K562 (cell line): ENCODE measurements at regions not wholly inside any gene's neighbourhood (a gene's known extent, or its start where the extent isn't known, plus 50 kb on each side); places are given as distances from the start of the nearest gene placed in this dataset.

Experiments used
- ATAC-seq: fragments of 200-7000 bp; cut with Tn5 transposase; 3 replicates; pipeline ENCODE4 v1.9.1; 2020; ENCODE audit warnings: moderate library complexity
- BruUV-seq: library from RNA; stranded (reverse); fragments of 400-500 nt; replicated peaks from 2 replicates; lab custom pipeline; 2021; lab: Mats Ljungman, UMichigan
- CTCF ChIA-PET: fragments of 300-600 bp; formaldehyde crosslinking; extraction: SDS; loops from one replicate; lab custom pipeline; 2021; ENCODE audit warnings: low intra/inter-chr PET ratio; lab: Yijun Ruan, JAX
- POLR2A ChIA-PET: fragments of 300-600, 350-650 bp; sonication (Branson Sonifier 250); formaldehyde crosslinking; extraction: SDS; loops from one replicate; lab custom pipeline; 2021; ENCODE audit warnings: antibody characterized with exemption, inconsistent platforms; lab: Yijun Ruan, JAX
- DNase-seq, 4 experiments: peaks; one replicate each; pipeline versions ENCODE4 v3.0.0 to v3.0.0-alpha.2; 2011 to 2018; ENCODE audit warnings: low spot score in 3 of 4, mixed read lengths in 3 of 4; ENCODE audit errors: extremely low read depth in 1 of 4
- FAIRE-seq: peaks from 2 replicates; lab custom pipeline; 2011; peaks lifted over from hg19 to GRCh38; lab: Jason Lieb, UNC
- H2AFZ ChIP-seq: 2 replicates; pipeline ENCODE4 v1.6.0; 2011; ENCODE audit warnings: low read depth, low read length, control low read depth, inconsistent platforms
- H3K27ac ChIP-seq: fragments of 200-600 bp; 3 replicates; pipeline ENCODE4 v1.8.0; 2011; ENCODE audit warnings: low read depth, mild to moderate bottlenecking, control low read depth, inconsistent platforms, low read length, moderate library complexity, mixed read lengths; ENCODE audit errors: extremely low read depth
- H3K27me3 ChIP-seq, 2 experiments: fragments of 300-600 bp in 1 of 2; 2 replicates in 1 of 2; 3 replicates in 1 of 2; pipeline versions ENCODE4 v1.6.0 to v1.8.0; 2011; ENCODE audit warnings: inconsistent platforms in 2 of 2, low read length in 2 of 2, mild to moderate bottlenecking in 1 of 2, mixed read lengths in 1 of 2, moderate library complexity in 1 of 2; ENCODE audit not compliant: control insufficient read depth in 2 of 2, insufficient read depth in 2 of 2
- H3K36me3 ChIP-seq: fragments of 300-600 bp; 3 replicates; pipeline ENCODE4 v1.8.0; 2011; ENCODE audit warnings: mild to moderate bottlenecking, low read length, inconsistent platforms; ENCODE audit not compliant: control insufficient read depth, insufficient read depth
- H3K4me1 ChIP-seq, 2 experiments: fragments of 200-600 bp in 1 of 2; replicated peaks in 1 of 2; 2 replicates in 1 of 2; 3 replicates in 1 of 2; pipeline versions ENCODE4 v1.5.1 to v1.8.0; 2011; ENCODE audit warnings: inconsistent platforms in 2 of 2, low read length in 2 of 2, mild to moderate bottlenecking in 1 of 2, mixed read lengths in 1 of 2, moderate library complexity in 1 of 2; ENCODE audit not compliant: control insufficient read depth in 2 of 2, insufficient read depth in 2 of 2
- H3K4me2 ChIP-seq: 2 replicates; pipeline ENCODE4 v1.6.1; 2011; ENCODE audit warnings: low read length, control low read depth, inconsistent platforms, mixed read lengths; ENCODE audit not compliant: insufficient read depth
- H3K4me3 ChIP-seq: fragments of 200-600 bp; sonication (generic), shearing (Covaris generic); 2 replicates; pipeline ENCODE4 v1.5.1; 2016; ENCODE audit warnings: control low read depth, inconsistent platforms
- H3K79me2 ChIP-seq: fragments of 200-600 bp; 3 replicates; pipeline ENCODE4 v1.8.0; 2011; ENCODE audit warnings: low read length, inconsistent platforms; ENCODE audit not compliant: control insufficient read depth, insufficient read depth
- H3K9ac ChIP-seq, 2 experiments: 2 replicates each; pipeline versions ENCODE4 v1.6.0 to v1.6.1; 2011; ENCODE audit warnings: low read depth in 2 of 2, low read length in 2 of 2, control low read depth in 1 of 2, inconsistent platforms in 1 of 2, mild to moderate bottlenecking in 1 of 2, mixed read lengths in 1 of 2; ENCODE audit not compliant: insufficient read depth in 1 of 2
- H3K9me1 ChIP-seq: one replicate; pipeline ENCODE4 v1.6.0; 2011; ENCODE audit warnings: inconsistent platforms, mild to moderate bottlenecking, low read length, moderate library complexity; ENCODE audit not compliant: control insufficient read depth, insufficient read depth
- H3K9me3 ChIP-seq: replicated peaks from 2 replicates; pipeline ENCODE4 v1.5.1; 2011; ENCODE audit warnings: low read depth, low read length, inconsistent platforms; ENCODE audit not compliant: control insufficient read depth, insufficient read depth
- H4K20me1 ChIP-seq: replicated peaks from 2 replicates; pipeline ENCODE4 v1.6.1; 2011; ENCODE audit warnings: low read length, inconsistent platforms, mixed read lengths; ENCODE audit not compliant: control insufficient read depth, insufficient read depth
- DPF2 ChIP-seq: fragments of 450-650 bp; IDR thresholded peaks from 2 replicates; pipeline ENCODE4 v1.6.1; 2016
- SAFB ChIP-seq: fragments of 200-400 bp; formaldehyde crosslinking; IDR thresholded peaks from 2 replicates; pipeline ENCODE4 v1.6.1; 2017; ENCODE audit warnings: low read depth, low read length, borderline replicate concordance
- SMARCC2 ChIP-seq: fragments of 450-650 bp; IDR thresholded peaks from 2 replicates; pipeline ENCODE4 v1.6.1; 2017; ENCODE audit warnings: antibody characterized with exemption, moderate library complexity, mild to moderate bottlenecking, low read depth
- SPI1 ChIP-seq: IDR thresholded peaks from 2 replicates; pipeline ENCODE4 v1.6.1; 2011; ENCODE audit warnings: low read depth, low read length, control low read depth, borderline replicate concordance
- ZNF12 ChIP-seq: sonication (generic); formaldehyde crosslinking; IDR thresholded peaks from 2 replicates; pipeline ENCODE4 v1.4.0; 2020; ENCODE audit warnings: mild to moderate bottlenecking, missing genetic modification reagents
- ZNF165 ChIP-seq: fragments of 250-450 bp; sonication (Bioruptor Pico); IDR thresholded peaks from 2 replicates; pipeline ENCODE4 v1.4.0; 2020; ENCODE audit warnings: borderline replicate concordance
- WGBS: fragments of 100-300 bp; shearing (Covaris generic); methylation state at CpG from one replicate; pipeline ENCODE4 v1.1.6; 2016; ENCODE audit warnings: low coverage, mixed read lengths; ENCODE audit not compliant: insufficient coverage; ENCODE audit errors: missing lambda C conversion rate; 5-methylcytosine and 5-hydroxymethylcytosine counted together
- in situ Hi-C: fragments of 300-500 bp; cut with MboI; formaldehyde crosslinking; loops from 4 replicates; pipeline ENCODE4 v1.15.0; 2018; ENCODE audit warnings: inconsistent platforms, mixed read lengths
- intact Hi-C: fragments of 100-400 bp; cut with micrococcal nuclease; formaldehyde crosslinking; loops from 2 replicates; pipeline ENCODE4 v1.14.2; 2022
- TF ChIP-seq, protein P1 (sequence below): fragments of 450-650 bp; IDR thresholded peaks from one replicate; pipeline ENCODE4 v1.6.1; 2018; ENCODE audit warnings: mild to moderate bottlenecking, moderate library complexity; ENCODE audit not compliant: partially characterized antibody
- TF ChIP-seq, protein P2 (sequence below), 2 experiments: fragments of 450-650 bp in 1 of 2; sonication (generic) in 1 of 2; formaldehyde crosslinking; conservative IDR thresholded peaks; 2 replicates each; pipeline versions ENCODE4 v1.4.0 to v1.8.1; 2020 to 2022; ENCODE audit warnings: mild to moderate bottlenecking in 1 of 2, missing genetic modification reagents in 1 of 2
- TF ChIP-seq, protein P3 (sequence below): IDR thresholded peaks from 2 replicates; pipeline ENCODE4 v1.6.1; 2014; ENCODE audit warnings: antibody characterized with exemption
- TF ChIP-seq, protein P4 (sequence below), 3 experiments: IDR thresholded peaks in 2 of 3; conservative IDR thresholded peaks in 1 of 3; 2 replicates each; pipeline ENCODE4 v1.5.1; 2011 to 2012; ENCODE audit warnings: low read length in 3 of 3, mild to moderate bottlenecking in 3 of 3, control low read depth in 2 of 3, improper control_type of control experiment in 1 of 3, inconsistent platforms in 1 of 3, low read depth in 1 of 3, mixed read lengths in 1 of 3, moderate library complexity in 1 of 3; ENCODE audit not compliant: insufficient read depth in 2 of 3

DNA sequence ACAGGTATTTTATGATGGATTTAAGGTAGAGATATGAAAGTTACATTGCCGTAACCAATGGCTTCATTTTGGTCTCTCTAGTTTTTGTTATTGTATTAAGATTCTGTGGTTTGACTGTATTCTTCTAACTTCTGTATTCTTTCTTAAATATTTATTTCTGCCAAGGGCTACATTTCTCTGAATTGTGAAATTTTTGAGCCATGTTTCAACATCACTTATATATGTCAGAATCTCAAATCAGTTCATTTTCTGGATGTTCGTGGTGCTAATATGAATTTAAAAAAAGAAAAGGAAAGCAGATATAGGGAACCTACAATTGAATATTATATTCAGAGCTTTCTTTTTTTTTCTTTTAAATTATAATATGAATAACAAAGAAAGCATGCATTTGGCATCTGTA is 142.7 kb downstream of the ANXA1 start:
- Histone ChIP-seq H3K9ac (no peak overlapping the region), H3K4me2 (no peak overlapping the region), H4K20me1 (no peaks in the 10 kb centered on the region), H3K4me3 (no peak overlapping the region), H3K36me3 (no peaks in the 10 kb centered on the region), H3K27me3 (no peaks in the 10 kb centered on the region), H3K9me3 (no peaks in the 10 kb centered on the region), H3K4me1 (no peaks in the 10 kb centered on the region), H3K27ac (no peak overlapping the region), H3K9me1 (no peaks in the 10 kb centered on the region), H3K79me2 (no peaks in the 10 kb centered on the region), H2AFZ (no peak overlapping the region)
- intact Hi-C loops (no loop called here), in situ Hi-C loops (no loop called here)
- DNase-seq: no peak
- ChIA-PET CTCF (no interaction called here), POLR2A (no interaction called here)
- no TSS peak for BruUV-seq
- TF ChIP-seq, protein P1, sequence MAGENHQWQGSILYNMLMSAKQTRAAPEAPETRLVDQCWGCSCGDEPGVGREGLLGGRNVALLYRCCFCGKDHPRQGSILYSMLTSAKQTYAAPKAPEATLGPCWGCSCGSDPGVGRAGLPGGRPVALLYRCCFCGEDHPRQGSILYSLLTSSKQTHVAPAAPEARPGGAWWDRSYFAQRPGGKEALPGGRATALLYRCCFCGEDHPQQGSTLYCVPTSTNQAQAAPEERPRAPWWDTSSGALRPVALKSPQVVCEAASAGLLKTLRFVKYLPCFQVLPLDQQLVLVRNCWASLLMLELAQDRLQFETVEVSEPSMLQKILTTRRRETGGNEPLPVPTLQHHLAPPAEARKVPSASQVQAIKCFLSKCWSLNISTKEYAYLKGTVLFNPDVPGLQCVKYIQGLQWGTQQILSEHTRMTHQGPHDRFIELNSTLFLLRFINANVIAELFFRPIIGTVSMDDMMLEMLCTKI: no peak
- TF ChIP-seq, protein P2, sequence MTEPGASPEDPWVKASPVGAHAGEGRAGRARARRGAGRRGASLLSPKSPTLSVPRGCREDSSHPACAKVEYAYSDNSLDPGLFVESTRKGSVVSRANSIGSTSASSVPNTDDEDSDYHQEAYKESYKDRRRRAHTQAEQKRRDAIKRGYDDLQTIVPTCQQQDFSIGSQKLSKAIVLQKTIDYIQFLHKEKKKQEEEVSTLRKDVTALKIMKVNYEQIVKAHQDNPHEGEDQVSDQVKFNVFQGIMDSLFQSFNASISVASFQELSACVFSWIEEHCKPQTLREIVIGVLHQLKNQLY (CRISPR knock-in tag; conservative IDR thresholded peaks at IDR 0.05): no peak
- no peak for TF ChIP-seq SAFB
- WGBS: 66% methylated on average over 2 of the region's 2 CpGs
- no peak for FAIRE-seq
- no peak for ATAC-seq

DNA sequence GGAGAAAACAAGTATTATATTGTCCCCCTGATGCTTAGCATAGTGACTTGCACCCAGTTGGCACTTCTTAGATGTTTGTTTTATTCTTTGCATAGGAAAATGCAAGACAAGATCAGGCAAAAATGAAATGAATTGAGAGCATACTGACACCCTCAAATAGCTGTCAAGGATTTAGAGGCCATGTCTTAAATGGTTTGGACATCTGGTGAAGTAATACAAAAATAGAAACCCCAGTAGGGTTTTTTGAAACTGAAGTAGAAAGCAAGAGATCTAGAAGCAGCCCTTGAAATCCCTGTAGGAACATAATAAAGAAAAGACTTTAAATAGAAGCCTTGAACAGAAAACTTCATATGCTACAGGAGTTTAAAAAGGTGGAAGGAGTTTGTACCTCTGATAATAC is 174.3 kb downstream of the ANXA1 start:
- intact Hi-C loops: no loop called here
- no peak overlapping the region for H3K4me2 ChIP-seq
- no peaks in the 10 kb centered on the region for H4K20me1 ChIP-seq
- ChIA-PET POLR2A (no interaction called here), CTCF (no interaction called here)
- in situ Hi-C loops: no loop called here
- H3K79me2 ChIP-seq: no peaks in the 10 kb centered on the region
- H3K4me1 ChIP-seq: no peaks in the 10 kb centered on the region
- no TSS peak for BruUV-seq
- H3K9me3 ChIP-seq: no peaks in the 10 kb centered on the region; the same call in 1 of the 2 replicates
- no peak overlapping the region for H3K4me3 ChIP-seq
- H3K36me3 ChIP-seq: no peaks in the 10 kb centered on the region
- FAIRE-seq (no peak), DNase-seq (no peak)
- H3K9me1 ChIP-seq: no peaks in the 10 kb centered on the region
- no peak overlapping the region for H3K27ac ChIP-seq
- no peaks in the 10 kb centered on the region for H3K27me3 ChIP-seq
- H3K9ac ChIP-seq: no peak overlapping the region
- TF ChIP-seq, protein P3, sequence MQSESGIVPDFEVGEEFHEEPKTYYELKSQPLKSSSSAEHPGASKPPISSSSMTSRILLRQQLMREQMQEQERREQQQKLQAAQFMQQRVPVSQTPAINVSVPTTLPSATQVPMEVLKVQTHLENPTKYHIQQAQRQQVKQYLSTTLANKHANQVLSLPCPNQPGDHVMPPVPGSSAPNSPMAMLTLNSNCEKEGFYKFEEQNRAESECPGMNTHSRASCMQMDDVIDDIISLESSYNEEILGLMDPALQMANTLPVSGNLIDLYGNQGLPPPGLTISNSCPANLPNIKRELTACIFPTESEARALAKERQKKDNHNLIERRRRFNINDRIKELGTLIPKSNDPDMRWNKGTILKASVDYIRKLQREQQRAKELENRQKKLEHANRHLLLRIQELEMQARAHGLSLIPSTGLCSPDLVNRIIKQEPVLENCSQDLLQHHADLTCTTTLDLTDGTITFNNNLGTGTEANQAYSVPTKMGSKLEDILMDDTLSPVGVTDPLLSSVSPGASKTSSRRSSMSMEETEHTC: no peak
- TF ChIP-seq SPI1: no peak
- TF ChIP-seq, protein P4, sequence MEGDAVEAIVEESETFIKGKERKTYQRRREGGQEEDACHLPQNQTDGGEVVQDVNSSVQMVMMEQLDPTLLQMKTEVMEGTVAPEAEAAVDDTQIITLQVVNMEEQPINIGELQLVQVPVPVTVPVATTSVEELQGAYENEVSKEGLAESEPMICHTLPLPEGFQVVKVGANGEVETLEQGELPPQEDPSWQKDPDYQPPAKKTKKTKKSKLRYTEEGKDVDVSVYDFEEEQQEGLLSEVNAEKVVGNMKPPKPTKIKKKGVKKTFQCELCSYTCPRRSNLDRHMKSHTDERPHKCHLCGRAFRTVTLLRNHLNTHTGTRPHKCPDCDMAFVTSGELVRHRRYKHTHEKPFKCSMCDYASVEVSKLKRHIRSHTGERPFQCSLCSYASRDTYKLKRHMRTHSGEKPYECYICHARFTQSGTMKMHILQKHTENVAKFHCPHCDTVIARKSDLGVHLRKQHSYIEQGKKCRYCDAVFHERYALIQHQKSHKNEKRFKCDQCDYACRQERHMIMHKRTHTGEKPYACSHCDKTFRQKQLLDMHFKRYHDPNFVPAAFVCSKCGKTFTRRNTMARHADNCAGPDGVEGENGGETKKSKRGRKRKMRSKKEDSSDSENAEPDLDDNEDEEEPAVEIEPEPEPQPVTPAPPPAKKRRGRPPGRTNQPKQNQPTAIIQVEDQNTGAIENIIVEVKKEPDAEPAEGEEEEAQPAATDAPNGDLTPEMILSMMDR (IDR thresholded peaks at IDR 0.05 in 2 of 3, conservative IDR thresholded peaks at IDR 0.05 in 1 of 3; ENCODE audit: insufficient read depth in 2 of 3, low read depth in 1 of 3, low read length in 3 of 3): no peak
- no peak for TF ChIP-seq SMARCC2
- no peak for TF ChIP-seq ZNF12 (CRISPR knock-in tag)
- TF ChIP-seq DPF2: no peak
- TF ChIP-seq ZNF165 (CRISPR knock-in tag): no peak
- TF ChIP-seq, all 486 proteins: peak for 0
- no peak for ATAC-seq
- H2AFZ ChIP-seq: no peak overlapping the region
